AG04449 (cell line): ENCODE measurements at regions not wholly inside any gene's neighbourhood (a gene's known extent, or its start where the extent isn't known, plus 50 kb on each side); places are given as distances from the start of the nearest gene placed in this dataset.

Experiments
- CTCF ChIA-PET: fragments of 350-600 bp; formaldehyde crosslinking; extraction: SDS; loops from one replicate; lab custom pipeline; 2021; ENCODE audit warnings: antibody characterized with exemption; lab: Yijun Ruan, JAX
- POLR2A ChIA-PET: fragments of 400-600, 350-600 bp; formaldehyde crosslinking; extraction: SDS; loops from one replicate; lab custom pipeline; 2020; ENCODE audit warnings: antibody characterized with exemption, inconsistent platforms; lab: Yijun Ruan, JAX
- DNase-seq: peaks from one replicate; pipeline ENCODE4 v3.0.0-alpha.2; 2010; ENCODE audit warnings: low read depth, low spot score
- H3K4me3 ChIP-seq: 2 replicates; pipeline ENCODE4 v1.5.1; 2011; ENCODE audit warnings: low read depth, mild to moderate bottlenecking, control low read depth, low read length
- CTCF ChIP-seq: IDR thresholded peaks from one replicate; pipeline ENCODE4 v1.5.1; 2011; ENCODE audit warnings: mild to moderate bottlenecking, moderate library complexity, low read length, control low read depth, inconsistent platforms; ENCODE audit not compliant: insufficient read depth; ENCODE audit errors: missing control alignments

- ChIA-PET CTCF (interaction anchor here (0.7 kb wide), 1 partner anchor 50 kb away, joined by 3 read pairs; no protein-coding TSS in a partner anchor), POLR2A (no interaction called here)
- no peak for TF ChIP-seq CTCF
- no peak for DNase-seq
- no peak overlapping the region for H3K4me3 ChIP-seq
Observed at GRCh38 chr12:75837700-75838099, 193.9 kb downstream of the PHLDA1 start.

- POLR2A ChIA-PET, result no interaction called here
- DNase-seq, result no peak
- no peak for TF ChIP-seq CTCF
- no peak overlapping the region for H3K4me3 ChIP-seq
- CTCF ChIA-PET, result interaction anchor here (0.6 kb wide), 1 partner anchor 124 kb away, joined by 3 read pairs; no protein-coding TSS in a partner anchor
Observed at GRCh38 chr12:75836533-75836932, 195.0 kb downstream of the PHLDA1 start.

DNA sequence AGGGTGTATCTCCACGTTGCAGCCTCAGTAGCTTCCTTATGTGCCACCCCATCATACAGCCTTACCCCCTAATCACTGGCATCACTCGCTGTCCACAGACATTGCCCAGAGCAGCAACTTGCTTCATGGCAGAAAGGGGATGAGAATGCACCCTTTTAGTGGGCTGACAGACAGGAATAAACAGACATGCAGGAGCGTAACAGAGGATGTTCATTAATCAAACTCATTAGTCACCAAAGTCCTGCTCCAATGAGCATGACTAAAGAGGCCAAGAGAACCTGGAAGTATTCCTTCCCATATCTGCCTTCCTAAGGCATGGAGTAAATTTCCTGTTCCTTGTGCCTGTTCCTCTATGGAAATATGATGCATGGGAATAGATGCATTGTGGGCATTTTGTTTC lies 197.0 kb downstream of the PHLDA1 start:
- ChIA-PET CTCF (no interaction called here), POLR2A (no interaction called here)
- no peak overlapping the region for H3K4me3 ChIP-seq
- TF ChIP-seq CTCF, result no peak
- no peak for DNase-seq

DNA sequence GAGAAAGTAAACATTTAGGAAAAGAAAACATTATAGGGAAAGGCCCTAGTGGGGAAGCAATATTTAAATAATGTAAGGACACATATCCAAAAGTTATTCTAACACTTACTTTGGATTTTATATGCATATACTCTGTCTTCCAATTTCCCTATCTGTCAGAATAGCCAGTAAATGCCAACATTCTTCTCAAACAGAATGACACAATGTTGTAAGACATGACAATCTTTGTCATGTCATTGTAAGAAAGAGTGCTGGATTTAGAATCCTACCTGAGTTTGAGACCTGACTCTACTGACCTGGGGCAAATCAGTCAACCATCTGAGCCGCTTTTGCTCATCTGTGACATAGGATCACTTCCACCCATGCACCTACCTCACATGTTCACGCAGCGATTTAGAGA lies 198.3 kb downstream of the PHLDA1 start:
- ChIA-PET CTCF (no interaction called here), POLR2A (no interaction called here)
- no peak for TF ChIP-seq CTCF
- no peak overlapping the region for H3K4me3 ChIP-seq
- no peak for DNase-seq

DNA sequence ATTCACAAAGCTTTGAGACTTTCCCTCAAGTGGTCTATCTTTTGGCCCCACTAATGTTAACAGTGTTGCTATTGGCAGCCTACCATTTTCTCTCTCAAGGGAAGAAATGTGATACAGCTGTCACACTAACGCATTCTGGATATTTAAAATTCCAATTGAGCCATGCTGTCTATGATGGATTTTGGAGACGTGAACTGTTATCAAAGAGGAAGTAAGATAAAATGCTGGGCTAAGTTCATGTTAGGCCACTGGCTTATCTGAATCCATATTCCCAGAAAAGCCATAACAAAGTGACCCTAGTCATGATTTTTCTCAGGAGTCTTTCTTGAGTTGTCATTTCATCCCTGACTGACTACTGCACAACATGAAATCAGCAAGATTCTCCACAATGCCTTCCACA lies 200.2 kb downstream of the PHLDA1 start:
- no peak for TF ChIP-seq CTCF
- DNase-seq, result no peak
- POLR2A ChIA-PET, result no interaction called here
- CTCF ChIA-PET, result no interaction called here
- no peak overlapping the region for H3K4me3 ChIP-seq

- ChIA-PET POLR2A (no interaction called here), CTCF (no interaction called here)
- no peak for DNase-seq
- H3K4me3 ChIP-seq, result no peak overlapping the region
- TF ChIP-seq CTCF, result no peak
Observed at GRCh38 chr12:75827061-75827460, 204.5 kb downstream of the PHLDA1 start.
